Stimulated activated naive CD8-positive, alpha-beta T cell treated with anti-CD3 and anti-CD28 coated beads, Interleukin-15, Interleukin-2, amounts not matched to agents 100 ng/mL and 50 ng/mL, for 24 hours (primary cell): ENCODE measurements at regions not wholly inside any gene's neighbourhood (a gene's known extent, or its start where the extent isn't known, plus 50 kb on each side); places are given as distances from the start of the nearest gene placed in this dataset.

ENCODE experiments used
- H3K27ac Mint-ChIP-seq: one replicate; pipeline ENCODE4 v1.8.0; 2021; ENCODE audit warnings: mild to moderate bottlenecking, mixed read lengths
- H3K27me3 Mint-ChIP-seq: one replicate; pipeline ENCODE4 v1.8.0; 2021; ENCODE audit warnings: mixed read lengths
- H3K36me3 Mint-ChIP-seq: one replicate; pipeline ENCODE4 v1.8.0; 2021; ENCODE audit warnings: low read depth, mixed read lengths
- H3K4me1 Mint-ChIP-seq: one replicate; pipeline ENCODE4 v1.8.0; 2021; ENCODE audit warnings: low read depth, mixed read lengths
- H3K4me3 Mint-ChIP-seq: one replicate; pipeline ENCODE4 v1.8.0; 2021; ENCODE audit warnings: mild to moderate bottlenecking, mixed read lengths
- H3K9me3 Mint-ChIP-seq: one replicate; pipeline ENCODE4 v1.8.0; 2021; ENCODE audit warnings: mixed read lengths

GRCh38 chr4:66899422-66900065 is 645.8 kb downstream of the CENPC start:
- H3K4me3 Mint-ChIP-seq = no peak overlapping the region
- no peaks in the 10 kb centered on the region for H3K27me3 Mint-ChIP-seq
- no peak overlapping the region for H3K27ac Mint-ChIP-seq
- no peaks in the 10 kb centered on the region for H3K4me1 Mint-ChIP-seq
- H3K36me3 Mint-ChIP-seq = no peaks in the 10 kb centered on the region
- no peaks in the 10 kb centered on the region for H3K9me3 Mint-ChIP-seq

GRCh38 chr4:66893807-66894206 is 651.5 kb downstream of the CENPC start:
- peaks cover 7% of the 10 kb centered on the region for H3K9me3 Mint-ChIP-seq
- H3K36me3 Mint-ChIP-seq = no peaks in the 10 kb centered on the region
- no peak overlapping the region for H3K27ac Mint-ChIP-seq
- H3K4me3 Mint-ChIP-seq = no peak overlapping the region
- H3K27me3 Mint-ChIP-seq = no peaks in the 10 kb centered on the region
- H3K4me1 Mint-ChIP-seq = no peaks in the 10 kb centered on the region

- H3K27ac Mint-ChIP-seq = no peak overlapping the region
- peaks cover 13% of the 10 kb centered on the region for H3K9me3 Mint-ChIP-seq
- H3K4me3 Mint-ChIP-seq = no peak overlapping the region
- H3K27me3 Mint-ChIP-seq = no peaks in the 10 kb centered on the region
- no peaks in the 10 kb centered on the region for H3K36me3 Mint-ChIP-seq
- no peaks in the 10 kb centered on the region for H3K4me1 Mint-ChIP-seq
Observed at GRCh38 chr4:66887061-66887460, 658.2 kb downstream of the CENPC start.

GRCh38 chr4:66885501-66886165 is 659.7 kb downstream of the CENPC start:
- H3K4me3 Mint-ChIP-seq = no peak overlapping the region
- no peaks in the 10 kb centered on the region for H3K27me3 Mint-ChIP-seq

GRCh38 chr4:66876946-66877345 is 668.4 kb downstream of the CENPC start:
- Mint-ChIP-seq H3K4me1 (no peaks in the 10 kb centered on the region), H3K27ac (no peak overlapping the region), H3K4me3 (no peak overlapping the region), H3K9me3 (peaks cover 11% of the 10 kb centered on the region), H3K27me3 (no peaks in the 10 kb centered on the region), H3K36me3 (no peaks in the 10 kb centered on the region)

More at GRCh38 chr4:66885501-66886165, 659.7 kb downstream of the CENPC start:
- H3K36me3 Mint-ChIP-seq = no peaks in the 10 kb centered on the region
- no peak overlapping the region for H3K27ac Mint-ChIP-seq
- H3K9me3 Mint-ChIP-seq = peaks cover 16% of the 10 kb centered on the region
- no peaks in the 10 kb centered on the region for H3K4me1 Mint-ChIP-seq

- H3K36me3 Mint-ChIP-seq = no peaks in the 10 kb centered on the region
- no peak overlapping the region for H3K4me3 Mint-ChIP-seq
- no peak overlapping the region for H3K27ac Mint-ChIP-seq
Observed at GRCh38 chr4:66872661-66873060, 672.6 kb downstream of the CENPC start.

GRCh38 chr4:66863481-66863880 is 681.8 kb downstream of the CENPC start:
- Mint-ChIP-seq H3K27ac (no peak overlapping the region), H3K4me3 (no peak overlapping the region), H3K9me3 (peaks cover 4% of the 10 kb centered on the region)

More at GRCh38 chr4:66872661-66873060, 672.6 kb downstream of the CENPC start:
- Mint-ChIP-seq H3K4me1 (no peaks in the 10 kb centered on the region), H3K9me3 (peaks cover 2% of the 10 kb centered on the region), H3K27me3 (no peaks in the 10 kb centered on the region)

GRCh38 chr4:66855956-66856355 is 689.3 kb downstream of the CENPC start:
- Mint-ChIP-seq H3K9me3 (no peaks in the 10 kb centered on the region), H3K4me3 (no peak overlapping the region), H3K4me1 (no peaks in the 10 kb centered on the region), H3K36me3 (no peaks in the 10 kb centered on the region), H3K27me3 (no peaks in the 10 kb centered on the region), H3K27ac (no peak overlapping the region)

More at GRCh38 chr4:66863481-66863880, 681.8 kb downstream of the CENPC start:
- H3K36me3 Mint-ChIP-seq = no peaks in the 10 kb centered on the region
- no peaks in the 10 kb centered on the region for H3K27me3 Mint-ChIP-seq
- H3K4me1 Mint-ChIP-seq = no peaks in the 10 kb centered on the region

- Mint-ChIP-seq H3K36me3 (no peaks in the 10 kb centered on the region), H3K27ac (no peak overlapping the region), H3K4me3 (no peak overlapping the region), H3K4me1 (no peaks in the 10 kb centered on the region), H3K9me3 (no peaks in the 10 kb centered on the region), H3K27me3 (no peaks in the 10 kb centered on the region)
Observed at GRCh38 chr4:66853845-66854244, 691.5 kb downstream of the CENPC start.

- Mint-ChIP-seq H3K27ac (no peak overlapping the region), H3K4me1 (no peaks in the 10 kb centered on the region), H3K9me3 (no peaks in the 10 kb centered on the region), H3K4me3 (no peak overlapping the region), H3K27me3 (no peaks in the 10 kb centered on the region), H3K36me3 (no peaks in the 10 kb centered on the region)
Observed at GRCh38 chr4:66852843-66853242, 692.5 kb downstream of the CENPC start.

GRCh38 chr4:66849596-66849995 is 695.7 kb downstream of the CENPC start:
- H3K27me3 Mint-ChIP-seq = no peaks in the 10 kb centered on the region
- no peaks in the 10 kb centered on the region for H3K36me3 Mint-ChIP-seq
- no peak overlapping the region for H3K27ac Mint-ChIP-seq
- H3K4me1 Mint-ChIP-seq = no peaks in the 10 kb centered on the region
- no peak overlapping the region for H3K4me3 Mint-ChIP-seq
- no peaks in the 10 kb centered on the region for H3K9me3 Mint-ChIP-seq

- Mint-ChIP-seq H3K4me1 (no peaks in the 10 kb centered on the region), H3K27me3 (no peaks in the 10 kb centered on the region), H3K36me3 (no peaks in the 10 kb centered on the region), H3K27ac (no peak overlapping the region), H3K9me3 (no peaks in the 10 kb centered on the region), H3K4me3 (no peak overlapping the region)
Observed at GRCh38 chr4:66842724-66843088, 702.6 kb downstream of the CENPC start.

- Mint-ChIP-seq H3K36me3 (no peaks in the 10 kb centered on the region), H3K9me3 (no peaks in the 10 kb centered on the region), H3K27ac (no peak overlapping the region), H3K4me3 (no peak overlapping the region), H3K27me3 (no peaks in the 10 kb centered on the region), H3K4me1 (no peaks in the 10 kb centered on the region)
Observed at GRCh38 chr4:66842026-66842723, 703.1 kb downstream of the CENPC start.

GRCh38 chr4:66840178-66840577 is 705.1 kb downstream of the CENPC start:
- Mint-ChIP-seq H3K4me1 (no peaks in the 10 kb centered on the region), H3K27ac (no peak overlapping the region)

GRCh38 chr4:66837279-66837922 is 707.9 kb downstream of the CENPC start:
- no peaks in the 10 kb centered on the region for H3K36me3 Mint-ChIP-seq
- no peaks in the 10 kb centered on the region for H3K4me1 Mint-ChIP-seq
- H3K4me3 Mint-ChIP-seq = no peak overlapping the region
- H3K27ac Mint-ChIP-seq = no peak overlapping the region
- no peaks in the 10 kb centered on the region for H3K27me3 Mint-ChIP-seq
- H3K9me3 Mint-ChIP-seq = no peaks in the 10 kb centered on the region

More at GRCh38 chr4:66840178-66840577, 705.1 kb downstream of the CENPC start:
- H3K27me3 Mint-ChIP-seq = no peaks in the 10 kb centered on the region
- no peak overlapping the region for H3K4me3 Mint-ChIP-seq
- no peaks in the 10 kb centered on the region for H3K9me3 Mint-ChIP-seq
- no peaks in the 10 kb centered on the region for H3K36me3 Mint-ChIP-seq
